Endothelial cell of umbilical vein (primary cell): ENCODE measurements at regions not wholly inside any gene's neighbourhood (a gene's known extent, or its start where the extent isn't known, plus 50 kb on each side); places are given as distances from the start of the nearest gene placed in this dataset.

Experiments
- BruUV-seq: library from RNA; stranded (reverse); fragments of 400-500 nt; replicated peaks from 2 replicates; lab custom pipeline; 2021; lab: Mats Ljungman, UMichigan
- CTCF ChIA-PET: fragments of 300-600, 350-600 bp; sonication (Branson Sonifier 250); formaldehyde crosslinking; loops from one replicate; lab custom pipeline; 2021; ENCODE audit warnings: antibody characterized with exemption, inconsistent platforms; lab: Charles Lee
- POLR2A ChIA-PET: fragments of 300-600, 350-600 bp; sonication (Branson Sonifier 250); formaldehyde crosslinking; loops from one replicate; lab custom pipeline; 2021; ENCODE audit warnings: antibody characterized with exemption, inconsistent platforms; lab: Charles Lee
- DNase-seq: peaks from one replicate; pipeline ENCODE4 v3.0.0-alpha.2; 2011; ENCODE audit warnings: low read depth, low spot score
- FAIRE-seq: peaks from 2 replicates; lab custom pipeline; 2011; peaks lifted over from hg19 to GRCh38; lab: Jason Lieb, UNC
- H2AFZ ChIP-seq: 2 replicates; pipeline ENCODE4 v1.6.0; 2012; ENCODE audit warnings: low read depth, low read length, control low read depth, inconsistent platforms
- H3K27ac ChIP-seq: 2 replicates; pipeline ENCODE4 v1.5.1; 2011; ENCODE audit warnings: low read depth, mild to moderate bottlenecking, control low read depth, low read length, moderate library complexity; ENCODE audit not compliant: insufficient read depth
- H3K27me3 ChIP-seq, 2 experiments: 2 replicates each; pipeline versions ENCODE4 v1.6.0 to v1.6.1; 2011; ENCODE audit warnings: low read length in 2 of 2, mixed read lengths in 1 of 2; ENCODE audit not compliant: control insufficient read depth in 2 of 2, insufficient read depth in 2 of 2
- H3K36me3 ChIP-seq, 2 experiments: 2 replicates in 1 of 2; 3 replicates in 1 of 2; pipeline ENCODE4 v1.5.1; 2011; ENCODE audit warnings: low read length in 2 of 2, mild to moderate bottlenecking in 1 of 2, moderate library complexity in 1 of 2; ENCODE audit not compliant: control insufficient read depth in 2 of 2, insufficient read depth in 2 of 2; ENCODE audit errors: extremely low read depth in 1 of 2
- H3K4me1 ChIP-seq: 3 replicates; pipeline ENCODE4 v1.5.1; 2011; ENCODE audit warnings: mild to moderate bottlenecking, low read length; ENCODE audit not compliant: control insufficient read depth, insufficient read depth; ENCODE audit errors: extremely low read depth
- H3K4me2 ChIP-seq: 2 replicates; pipeline ENCODE4 v1.6.1; 2011; ENCODE audit warnings: low read length, control low read depth, mixed read lengths; ENCODE audit not compliant: insufficient read depth
- H3K4me3 ChIP-seq, 3 experiments: fragments of 200-600 bp in 1 of 3; sonication (generic), shearing (Covaris generic) in 1 of 3; replicated peaks in 1 of 3; 2 replicates each; pipeline ENCODE4 v1.5.1; 2011 to 2016; ENCODE audit warnings: control low read depth in 3 of 3, low read length in 3 of 3, mild to moderate bottlenecking in 2 of 3, inconsistent platforms in 1 of 3, low read depth in 1 of 3, moderate library complexity in 1 of 3; ENCODE audit not compliant: insufficient read depth in 1 of 3
- H3K79me2 ChIP-seq: 2 replicates; pipeline ENCODE4 v1.6.0; 2012; ENCODE audit warnings: low read length, inconsistent platforms; ENCODE audit not compliant: control insufficient read depth, insufficient read depth
- H3K9ac ChIP-seq: replicated peaks from 2 replicates; pipeline ENCODE3; 2011; ENCODE audit warnings: low read length, control low read depth; ENCODE audit not compliant: insufficient read depth; ENCODE audit errors: extremely low read depth
- H3K9me1 ChIP-seq: replicated peaks from 3 replicates; pipeline ENCODE4 v1.6.0; 2011; ENCODE audit warnings: mild to moderate bottlenecking, low read length; ENCODE audit not compliant: control insufficient read depth, insufficient read depth; ENCODE audit errors: extremely low read depth
- H3K9me3 ChIP-seq: replicated peaks from 2 replicates; pipeline ENCODE4 v1.5.1; 2012; ENCODE audit warnings: low read length, inconsistent platforms; ENCODE audit not compliant: control insufficient read depth, insufficient read depth
- H4K20me1 ChIP-seq: replicated peaks from 2 replicates; pipeline ENCODE3; 2011; ENCODE audit warnings: mild to moderate bottlenecking, low read length; ENCODE audit not compliant: control insufficient read depth, insufficient read depth; ENCODE audit errors: extremely low read depth
- EZH2 ChIP-seq: IDR thresholded peaks from 2 replicates; pipeline ENCODE4 v1.6.1; 2012; ENCODE audit warnings: borderline replicate concordance, low read depth, mild to moderate bottlenecking, moderate library complexity, low read length, inconsistent platforms; ENCODE audit not compliant: severe bottlenecking
- FOS ChIP-seq: IDR thresholded peaks from 2 replicates; pipeline ENCODE4 v1.6.1; 2011; ENCODE audit warnings: mild to moderate bottlenecking, low read length, moderate library complexity, borderline replicate concordance; ENCODE audit not compliant: insufficient read depth
- GATA2 ChIP-seq: IDR thresholded peaks from 2 replicates; pipeline ENCODE4 v1.7.0; 2011; ENCODE audit warnings: low read depth, mild to moderate bottlenecking, moderate library complexity, mixed read lengths, low read length; ENCODE audit not compliant: insufficient read length, insufficient read depth
- JUN ChIP-seq: IDR thresholded peaks from 2 replicates; pipeline ENCODE4 v1.6.1; 2011; ENCODE audit warnings: borderline replicate concordance, low read depth; ENCODE audit not compliant: insufficient read length, insufficient read depth
- MYC ChIP-seq: IDR thresholded peaks from one replicate; pipeline ENCODE4 v1.6.1; 2011; ENCODE audit warnings: mild to moderate bottlenecking, low read depth, low read length
- POLR2A ChIP-seq: IDR thresholded peaks from 2 replicates; pipeline ENCODE4 v1.6.1; 2012; ENCODE audit warnings: low read depth, mild to moderate bottlenecking, control low read depth, low read length
- POLR2AphosphoS5 ChIP-seq: IDR thresholded peaks from 2 replicates; pipeline ENCODE4 v1.6.1; 2012; ENCODE audit warnings: low read depth, mild to moderate bottlenecking, control low read depth, low read length, moderate library complexity; ENCODE audit not compliant: insufficient read depth
- dilution Hi-C: fragments of 300-500 bp; cut with MboI; formaldehyde crosslinking; loops from one replicate; pipeline ENCODE4 v1.15.0; 2019; ENCODE audit warnings: low sequenced_read_pairs; ENCODE audit not compliant: extremely low pct_ligation_motif_present
- intact Hi-C: fragments of 100-400 bp; cut with micrococcal nuclease; formaldehyde crosslinking; loops from one replicate; pipeline ENCODE4 v1.10.0; 2022
- TF ChIP-seq, protein P1 (sequence below), 2 donors: IDR thresholded peaks; 1 replicate in 1 of 2; 2 replicates in 1 of 2; pipeline ENCODE4 v1.5.1; 2011; ENCODE audit warnings: low read length in 2 of 2, mild to moderate bottlenecking in 2 of 2, moderate library complexity in 2 of 2, control low read depth in 1 of 2, inconsistent platforms in 1 of 2, low read depth in 1 of 2; ENCODE audit not compliant: insufficient read depth in 1 of 2; ENCODE audit errors: extremely low read depth in 1 of 2
- TF ChIP-seq, protein P2 (sequence below): IDR thresholded peaks from 2 replicates; pipeline ENCODE4 v1.6.1; 2011; ENCODE audit not compliant: insufficient read depth, insufficient read length

DNA sequence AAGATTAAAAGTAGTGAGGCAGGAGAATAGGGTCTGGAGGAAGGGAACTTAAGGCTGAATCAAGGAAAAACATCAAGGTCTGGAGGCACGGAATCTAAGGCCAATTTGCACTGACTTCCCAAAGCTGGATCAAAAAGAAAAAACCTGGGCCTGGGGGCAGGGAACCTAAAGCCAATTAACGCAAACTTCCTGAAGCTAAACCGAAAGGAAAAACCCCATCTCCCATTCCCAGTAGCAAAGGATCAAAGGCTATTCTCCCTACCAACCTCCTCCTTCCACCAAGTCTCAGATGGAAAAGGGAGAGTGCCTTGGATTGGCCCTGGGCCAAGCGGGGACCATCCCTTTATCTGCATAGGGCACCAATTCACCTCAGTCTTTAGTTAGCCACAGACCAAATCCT lies 384.2 kb downstream of the GRIN2B start:
- DNase-seq: no peak
- Histone ChIP-seq H3K79me2 (no peaks in the 10 kb centered on the region), H2AFZ (no peak overlapping the region), H3K4me1 (no peaks in the 10 kb centered on the region), H3K4me2 (no peak overlapping the region), H3K27me3 (no peaks in the 10 kb centered on the region), H3K9ac (no peak overlapping the region), H3K4me3 (no peak overlapping the region), H3K9me1 (no peaks in the 10 kb centered on the region), H3K27ac (no peak overlapping the region), H3K36me3 (no peaks in the 10 kb centered on the region), H3K9me3 (no peaks in the 10 kb centered on the region), H4K20me1 (no peaks in the 10 kb centered on the region)
- TF ChIP-seq EZH2 (no peak), GATA2 (no peak), FOS (no peak), MYC (no peak), POLR2AphosphoS5 (no peak), POLR2A (no peak), JUN (no peak)
- TF ChIP-seq, protein P1, sequence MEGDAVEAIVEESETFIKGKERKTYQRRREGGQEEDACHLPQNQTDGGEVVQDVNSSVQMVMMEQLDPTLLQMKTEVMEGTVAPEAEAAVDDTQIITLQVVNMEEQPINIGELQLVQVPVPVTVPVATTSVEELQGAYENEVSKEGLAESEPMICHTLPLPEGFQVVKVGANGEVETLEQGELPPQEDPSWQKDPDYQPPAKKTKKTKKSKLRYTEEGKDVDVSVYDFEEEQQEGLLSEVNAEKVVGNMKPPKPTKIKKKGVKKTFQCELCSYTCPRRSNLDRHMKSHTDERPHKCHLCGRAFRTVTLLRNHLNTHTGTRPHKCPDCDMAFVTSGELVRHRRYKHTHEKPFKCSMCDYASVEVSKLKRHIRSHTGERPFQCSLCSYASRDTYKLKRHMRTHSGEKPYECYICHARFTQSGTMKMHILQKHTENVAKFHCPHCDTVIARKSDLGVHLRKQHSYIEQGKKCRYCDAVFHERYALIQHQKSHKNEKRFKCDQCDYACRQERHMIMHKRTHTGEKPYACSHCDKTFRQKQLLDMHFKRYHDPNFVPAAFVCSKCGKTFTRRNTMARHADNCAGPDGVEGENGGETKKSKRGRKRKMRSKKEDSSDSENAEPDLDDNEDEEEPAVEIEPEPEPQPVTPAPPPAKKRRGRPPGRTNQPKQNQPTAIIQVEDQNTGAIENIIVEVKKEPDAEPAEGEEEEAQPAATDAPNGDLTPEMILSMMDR (IDR thresholded peaks at IDR 0.05; ENCODE audit: extremely low read depth in 1 of 2, insufficient read depth in 1 of 2, low read depth in 1 of 2, low read length in 2 of 2): no peak
- TF ChIP-seq, protein P2, sequence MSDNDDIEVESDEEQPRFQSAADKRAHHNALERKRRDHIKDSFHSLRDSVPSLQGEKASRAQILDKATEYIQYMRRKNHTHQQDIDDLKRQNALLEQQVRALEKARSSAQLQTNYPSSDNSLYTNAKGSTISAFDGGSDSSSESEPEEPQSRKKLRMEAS: no peak
- dilution Hi-C loops: no loop called here
- intact Hi-C loops: no loop called here
- ChIA-PET POLR2A (no interaction called here), CTCF (no interaction called here)
- no TSS peak for BruUV-seq
- FAIRE-seq: no peak
